ENCODE measurements at regions not wholly inside any gene's neighbourhood (a gene's known extent, or its start where the extent isn't known, plus 50 kb on each side); places are given as distances from the start of the nearest gene placed in this dataset.

DNA sequence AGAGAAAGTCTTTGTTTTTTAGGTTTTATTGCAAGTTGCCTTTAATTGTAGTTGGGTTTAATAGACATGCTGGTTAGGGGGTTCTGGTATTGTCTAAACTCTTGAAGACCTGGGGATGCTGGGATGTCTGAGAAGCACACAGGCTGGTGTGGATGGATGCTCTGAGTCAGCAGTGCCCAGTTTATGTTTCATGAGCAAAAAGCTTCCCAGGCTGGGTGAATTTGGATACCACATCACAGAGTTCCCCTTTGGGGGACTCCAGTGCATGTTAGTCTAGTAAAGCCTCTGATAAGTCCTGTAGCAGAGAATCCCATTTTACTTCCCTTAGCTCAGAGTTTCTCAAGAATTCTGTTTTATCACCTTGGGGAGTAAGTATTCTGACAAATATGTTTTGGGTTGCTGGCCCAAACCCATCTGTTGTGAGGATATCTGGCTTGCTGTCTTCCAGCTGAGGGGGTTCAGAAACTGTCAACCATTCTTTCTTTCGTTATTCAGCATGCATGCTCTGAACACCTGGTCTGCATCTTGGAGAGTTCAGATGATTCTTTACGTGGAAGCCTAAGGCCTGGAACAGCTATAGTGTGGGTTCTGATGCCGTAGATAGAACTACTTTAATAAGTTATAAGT, 509.1 kb downstream of the VRK1 start:
- ATAC-seq (ENCODE audit: low read depth) = no peak
- H3K36me3 ChIP-seq (ENCODE audit: low read depth) = no peaks in the 10 kb centered on the region
- no peaks in the 10 kb centered on the region for H3K27me3 ChIP-seq (ENCODE audit: insufficient read depth, poor library complexity, severe bottlenecking)
- H3K4me3 ChIP-seq (ENCODE audit: severe bottlenecking) = no peak overlapping the region
- TF ChIP-seq, protein P1, sequence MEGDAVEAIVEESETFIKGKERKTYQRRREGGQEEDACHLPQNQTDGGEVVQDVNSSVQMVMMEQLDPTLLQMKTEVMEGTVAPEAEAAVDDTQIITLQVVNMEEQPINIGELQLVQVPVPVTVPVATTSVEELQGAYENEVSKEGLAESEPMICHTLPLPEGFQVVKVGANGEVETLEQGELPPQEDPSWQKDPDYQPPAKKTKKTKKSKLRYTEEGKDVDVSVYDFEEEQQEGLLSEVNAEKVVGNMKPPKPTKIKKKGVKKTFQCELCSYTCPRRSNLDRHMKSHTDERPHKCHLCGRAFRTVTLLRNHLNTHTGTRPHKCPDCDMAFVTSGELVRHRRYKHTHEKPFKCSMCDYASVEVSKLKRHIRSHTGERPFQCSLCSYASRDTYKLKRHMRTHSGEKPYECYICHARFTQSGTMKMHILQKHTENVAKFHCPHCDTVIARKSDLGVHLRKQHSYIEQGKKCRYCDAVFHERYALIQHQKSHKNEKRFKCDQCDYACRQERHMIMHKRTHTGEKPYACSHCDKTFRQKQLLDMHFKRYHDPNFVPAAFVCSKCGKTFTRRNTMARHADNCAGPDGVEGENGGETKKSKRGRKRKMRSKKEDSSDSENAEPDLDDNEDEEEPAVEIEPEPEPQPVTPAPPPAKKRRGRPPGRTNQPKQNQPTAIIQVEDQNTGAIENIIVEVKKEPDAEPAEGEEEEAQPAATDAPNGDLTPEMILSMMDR (IDR thresholded peaks at IDR 0.05; ENCODE audit: poor library complexity, severe bottlenecking) = no peak
- H3K27ac ChIP-seq (ENCODE audit: poor library complexity, severe bottlenecking) = no peak overlapping the region
- no peaks in the 10 kb centered on the region for H3K9me3 ChIP-seq (ENCODE audit: severe bottlenecking)
- no peaks in the 10 kb centered on the region for H3K4me1 ChIP-seq (ENCODE audit: insufficient read depth, poor library complexity, severe bottlenecking)
- no peak for DNase-seq (ENCODE audit: low spot score)

GRCh38 chr14:97306760-97307246, 509.6 kb downstream of the VRK1 start:
- H3K4me1 ChIP-seq (ENCODE audit: insufficient read depth, poor library complexity, severe bottlenecking) = no peaks in the 10 kb centered on the region
- H3K27ac ChIP-seq (ENCODE audit: poor library complexity, severe bottlenecking) = no peak overlapping the region
- H3K36me3 ChIP-seq (ENCODE audit: low read depth) = no peaks in the 10 kb centered on the region
- ATAC-seq (ENCODE audit: low read depth) = peak; percentile 60
- H3K9me3 ChIP-seq (ENCODE audit: severe bottlenecking) = no peaks in the 10 kb centered on the region
- TF ChIP-seq, protein P1 (IDR thresholded peaks at IDR 0.05; ENCODE audit: poor library complexity, severe bottlenecking) = no peak
- H3K4me3 ChIP-seq (ENCODE audit: severe bottlenecking) = no peak overlapping the region
- H3K27me3 ChIP-seq (ENCODE audit: insufficient read depth, poor library complexity, severe bottlenecking) = no peaks in the 10 kb centered on the region
- no peak for DNase-seq (ENCODE audit: low spot score)

DNA sequence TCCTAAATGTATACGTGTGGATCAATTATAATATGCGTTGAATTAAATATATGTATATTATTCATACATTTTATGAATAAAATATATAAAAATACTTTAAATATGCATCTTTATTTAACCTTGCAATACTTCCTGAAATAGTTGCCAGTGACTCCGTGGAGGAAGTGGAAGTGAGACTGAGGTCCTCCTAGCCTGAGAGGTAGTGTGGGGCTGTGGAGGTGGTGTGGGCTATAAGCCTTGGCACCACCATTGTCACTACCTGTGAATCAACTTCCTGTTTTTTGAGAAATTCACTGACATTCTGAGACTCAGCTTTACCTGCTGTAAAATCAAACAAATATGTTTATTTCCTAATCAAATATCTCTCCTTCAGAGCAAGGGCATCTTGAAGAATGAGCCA, 514.2 kb downstream of the VRK1 start:
- DNase-seq (ENCODE audit: low spot score) (no peak), ATAC-seq (ENCODE audit: low read depth) (no peak)
- Histone ChIP-seq H3K4me3 (ENCODE audit: severe bottlenecking) (no peak overlapping the region), H3K27ac (ENCODE audit: poor library complexity, severe bottlenecking) (no peak overlapping the region), H3K36me3 (ENCODE audit: low read depth) (no peaks in the 10 kb centered on the region), H3K9me3 (ENCODE audit: severe bottlenecking) (peaks cover 3% of the 10 kb centered on the region), H3K27me3 (ENCODE audit: insufficient read depth, poor library complexity, severe bottlenecking) (no peaks in the 10 kb centered on the region), H3K4me1 (ENCODE audit: insufficient read depth, poor library complexity, severe bottlenecking) (no peaks in the 10 kb centered on the region)
- TF ChIP-seq, protein P1 (IDR thresholded peaks at IDR 0.05; ENCODE audit: poor library complexity, severe bottlenecking) = no peak

GRCh38 chr14:97312910-97313309, 515.7 kb downstream of the VRK1 start:
- H3K27me3 ChIP-seq (ENCODE audit: insufficient read depth, poor library complexity, severe bottlenecking) = no peaks in the 10 kb centered on the region
- DNase-seq (ENCODE audit: low spot score) (no peak), ATAC-seq (ENCODE audit: low read depth) (no peak)
- H3K9me3 ChIP-seq (ENCODE audit: severe bottlenecking) = peaks cover 3% of the 10 kb centered on the region
- TF ChIP-seq, protein P1 (IDR thresholded peaks at IDR 0.05; ENCODE audit: poor library complexity, severe bottlenecking) = no peak
- no peaks in the 10 kb centered on the region for H3K36me3 ChIP-seq (ENCODE audit: low read depth)
- no peak overlapping the region for H3K4me3 ChIP-seq (ENCODE audit: severe bottlenecking)
- no peaks in the 10 kb centered on the region for H3K4me1 ChIP-seq (ENCODE audit: insufficient read depth, poor library complexity, severe bottlenecking)
- H3K27ac ChIP-seq (ENCODE audit: poor library complexity, severe bottlenecking) = no peak overlapping the region

GRCh38 chr14:97315790-97316189, 518.6 kb downstream of the VRK1 start:
- DNase-seq (ENCODE audit: low spot score) (no peak), ATAC-seq (ENCODE audit: low read depth) (peak; percentile 25; the same call in 1 of the 3 replicates)
- Histone ChIP-seq H3K27ac (ENCODE audit: poor library complexity, severe bottlenecking) (no peak overlapping the region), H3K27me3 (ENCODE audit: insufficient read depth, poor library complexity, severe bottlenecking) (no peaks in the 10 kb centered on the region), H3K36me3 (ENCODE audit: low read depth) (no peaks in the 10 kb centered on the region), H3K4me1 (ENCODE audit: insufficient read depth, poor library complexity, severe bottlenecking) (no peaks in the 10 kb centered on the region), H3K4me3 (ENCODE audit: severe bottlenecking) (no peak overlapping the region), H3K9me3 (ENCODE audit: severe bottlenecking) (peaks cover 3% of the 10 kb centered on the region)
- TF ChIP-seq, protein P1 (IDR thresholded peaks at IDR 0.05; ENCODE audit: poor library complexity, severe bottlenecking) = no peak

All from RWPE2 (cell line).